Hepatocyte (in vitro differentiated cells): ENCODE measurements at regions not wholly inside any gene's neighbourhood (a gene's known extent, or its start where the extent isn't known, plus 50 kb on each side); places are given as distances from the start of the nearest gene placed in this dataset.
A peak's percentile ranks its signal among the peaks of the same experiment; 100 is the strongest.

Source experiments
- DNase-seq: peaks from one replicate; pipeline ENCODE4 v3.0.0-alpha.2; 2016; ENCODE audit warnings: low spot score
- H2AFZ ChIP-seq: fragments of 200-600 bp; sonication (generic); 2 replicates; pipeline ENCODE4 v1.6.0; 2016; ENCODE audit warnings: antibody characterized with exemption, mild to moderate bottlenecking
- H3K27ac ChIP-seq: fragments of 200-600 bp; sonication (generic); 2 replicates; pipeline ENCODE4 v1.5.1; 2016; ENCODE audit warnings: mild to moderate bottlenecking
- H3K27me3 ChIP-seq: fragments of 200-600 bp; sonication (generic); 2 replicates; pipeline ENCODE4 v1.6.1; 2016
- H3K36me3 ChIP-seq: fragments of 200-600 bp; sonication (generic); replicated peaks from 2 replicates; pipeline ENCODE4 v1.5.1; 2016; ENCODE audit warnings: low read depth; ENCODE audit not compliant: insufficient read depth
- H3K4me1 ChIP-seq: fragments of 200-600 bp; sonication (generic); 2 replicates; pipeline ENCODE4 v1.5.1; 2016; ENCODE audit warnings: mild to moderate bottlenecking, moderate library complexity; ENCODE audit not compliant: insufficient read depth
- H3K4me2 ChIP-seq: fragments of 200-600 bp; sonication (generic); 2 replicates; pipeline ENCODE4 v1.6.0; 2016
- H3K4me3 ChIP-seq: fragments of 200-600 bp; sonication (generic); 2 replicates; pipeline ENCODE4 v1.5.1; 2016; ENCODE audit warnings: mild to moderate bottlenecking
- H3K79me2 ChIP-seq: fragments of 200-600 bp; sonication (generic); 2 replicates; pipeline ENCODE4 v1.6.0; 2017; ENCODE audit warnings: mild to moderate bottlenecking
- H3K9me2 ChIP-seq: fragments of 200-600 bp; sonication (generic); replicated peaks from 2 replicates; pipeline ENCODE4 v1.6.0; 2017; ENCODE audit warnings: mild to moderate bottlenecking; ENCODE audit not compliant: insufficient read depth
- H3K9me3 ChIP-seq: fragments of 200-600 bp; sonication (generic); 2 replicates; pipeline ENCODE4 v1.5.1; 2016; ENCODE audit warnings: low read depth, mild to moderate bottlenecking
- H4K20me1 ChIP-seq: fragments of 200-600 bp; sonication (generic); 2 replicates; pipeline ENCODE4 v1.6.0; 2016; ENCODE audit warnings: mild to moderate bottlenecking; ENCODE audit not compliant: insufficient read depth, poor library complexity, severe bottlenecking
- EZH2 ChIP-seq: fragments of 200-600 bp; sonication (generic); IDR thresholded peaks from 2 replicates; pipeline ENCODE4 v1.6.1; 2016; ENCODE audit warnings: antibody characterized with exemption, mild to moderate bottlenecking, borderline replicate concordance
- EZH2phosphoT487 ChIP-seq: fragments of 200-600 bp; sonication (generic); IDR thresholded peaks from one replicate; pipeline ENCODE4 v1.6.1; 2018; ENCODE audit warnings: antibody characterized with exemption, mild to moderate bottlenecking, low read depth, moderate library complexity; ENCODE audit not compliant: unreplicated experiment, severe bottlenecking
- WGBS: methylation state at CpG from one replicate; pipeline ENCODE4 v1.1.6; 2016; ENCODE audit warnings: low lambda C conversion rate; ENCODE audit errors: missing lambda C conversion rate; 5-methylcytosine and 5-hydroxymethylcytosine counted together
- TF ChIP-seq, protein P1 (sequence below): fragments of 200-600 bp; sonication (generic); IDR thresholded peaks from 2 replicates; pipeline ENCODE4 v1.5.1; 2016; ENCODE audit warnings: antibody characterized with exemption, mild to moderate bottlenecking; ENCODE audit not compliant: poor library complexity

- Histone ChIP-seq H3K36me3 (no peaks in the 10 kb centered on the region), H3K4me3 (no peak overlapping the region), H3K27me3 (no peaks in the 10 kb centered on the region), H3K27ac (no peak overlapping the region), H3K79me2 (no peaks in the 10 kb centered on the region), H3K4me1 (no peaks in the 10 kb centered on the region), H3K9me2 (no peaks in the 10 kb centered on the region), H3K4me2 (no peak overlapping the region), H4K20me1 (no peaks in the 10 kb centered on the region), H3K9me3 (no peaks in the 10 kb centered on the region), H2AFZ (no peak overlapping the region)
- 78% methylated on average over 5 of the region's 5 CpGs for WGBS
- DNase-seq = no peak
- TF ChIP-seq, protein P1, sequence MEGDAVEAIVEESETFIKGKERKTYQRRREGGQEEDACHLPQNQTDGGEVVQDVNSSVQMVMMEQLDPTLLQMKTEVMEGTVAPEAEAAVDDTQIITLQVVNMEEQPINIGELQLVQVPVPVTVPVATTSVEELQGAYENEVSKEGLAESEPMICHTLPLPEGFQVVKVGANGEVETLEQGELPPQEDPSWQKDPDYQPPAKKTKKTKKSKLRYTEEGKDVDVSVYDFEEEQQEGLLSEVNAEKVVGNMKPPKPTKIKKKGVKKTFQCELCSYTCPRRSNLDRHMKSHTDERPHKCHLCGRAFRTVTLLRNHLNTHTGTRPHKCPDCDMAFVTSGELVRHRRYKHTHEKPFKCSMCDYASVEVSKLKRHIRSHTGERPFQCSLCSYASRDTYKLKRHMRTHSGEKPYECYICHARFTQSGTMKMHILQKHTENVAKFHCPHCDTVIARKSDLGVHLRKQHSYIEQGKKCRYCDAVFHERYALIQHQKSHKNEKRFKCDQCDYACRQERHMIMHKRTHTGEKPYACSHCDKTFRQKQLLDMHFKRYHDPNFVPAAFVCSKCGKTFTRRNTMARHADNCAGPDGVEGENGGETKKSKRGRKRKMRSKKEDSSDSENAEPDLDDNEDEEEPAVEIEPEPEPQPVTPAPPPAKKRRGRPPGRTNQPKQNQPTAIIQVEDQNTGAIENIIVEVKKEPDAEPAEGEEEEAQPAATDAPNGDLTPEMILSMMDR = no peak
- TF ChIP-seq EZH2 (no peak), EZH2phosphoT487 (no peak)
These were observed 270.3 kb upstream of the HS3ST1 start for GRCh38 chr4:11698846-11699590.

- no peak for DNase-seq
- H3K4me3 ChIP-seq = no peak overlapping the region
- H3K4me2 ChIP-seq = no peak overlapping the region
- no peaks in the 10 kb centered on the region for H3K27me3 ChIP-seq
- no peaks in the 10 kb centered on the region for H3K9me2 ChIP-seq
- no peaks in the 10 kb centered on the region for H3K36me3 ChIP-seq
- TF ChIP-seq, protein P1 = no peak
- H3K9me3 ChIP-seq = no peaks in the 10 kb centered on the region
- no peaks in the 10 kb centered on the region for H3K4me1 ChIP-seq
- no peaks in the 10 kb centered on the region for H3K79me2 ChIP-seq
- H4K20me1 ChIP-seq = no peaks in the 10 kb centered on the region
- no peak overlapping the region for H3K27ac ChIP-seq
- no peak overlapping the region for H2AFZ ChIP-seq
- WGBS = 57% methylated on average over 2 of the region's 2 CpGs
These were observed 269.3 kb upstream of the HS3ST1 start for GRCh38 chr4:11698033-11698432.

DNA sequence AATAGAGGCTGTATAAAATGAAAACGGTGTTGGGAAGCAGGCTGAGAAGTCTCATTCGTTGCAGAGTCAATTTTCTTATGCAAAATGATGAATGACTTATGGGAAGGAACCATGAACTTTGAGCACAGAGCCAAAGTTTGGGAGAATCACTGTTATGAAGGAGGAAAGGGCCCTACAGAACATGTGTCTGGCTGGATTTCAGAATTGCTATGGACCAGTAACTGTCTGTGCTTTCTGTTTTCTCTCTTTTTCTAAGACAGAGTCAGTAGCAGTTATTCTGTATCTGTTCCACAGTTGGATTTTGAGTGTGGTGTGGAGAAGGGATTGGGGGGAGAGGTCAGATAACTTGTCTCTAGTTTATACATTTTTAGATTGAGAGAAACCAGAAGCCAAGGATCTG lies 265.0 kb upstream of the HS3ST1 start:
- no peak overlapping the region for H3K4me2 ChIP-seq
- peaks cover 5% of the 10 kb centered on the region for H3K4me1 ChIP-seq
- H3K4me3 ChIP-seq = no peak overlapping the region
- H3K27me3 ChIP-seq = no peaks in the 10 kb centered on the region
- no peaks in the 10 kb centered on the region for H3K79me2 ChIP-seq
- WGBS = 43% methylated on average over 2 of the region's 2 CpGs
- no peak overlapping the region for H3K27ac ChIP-seq
- H4K20me1 ChIP-seq = no peaks in the 10 kb centered on the region
- TF ChIP-seq, protein P1 = no peak
- no peaks in the 10 kb centered on the region for H3K9me2 ChIP-seq
- H3K9me3 ChIP-seq = no peaks in the 10 kb centered on the region
- H2AFZ ChIP-seq = no peak overlapping the region
- no peak for DNase-seq
- no peaks in the 10 kb centered on the region for H3K36me3 ChIP-seq

- DNase-seq = no peak
- no peaks in the 10 kb centered on the region for H3K9me3 ChIP-seq
- H3K36me3 ChIP-seq = no peaks in the 10 kb centered on the region
- H3K4me1 ChIP-seq = peaks cover 5% of the 10 kb centered on the region
- no peak overlapping the region for H2AFZ ChIP-seq
- H3K27me3 ChIP-seq = no peaks in the 10 kb centered on the region
- peak overlapping the region; percentile 5 for H3K4me2 ChIP-seq
- H3K27ac ChIP-seq = peak overlapping the region; percentile 29
- no peaks in the 10 kb centered on the region for H4K20me1 ChIP-seq
- no peaks in the 10 kb centered on the region for H3K79me2 ChIP-seq
- no peak overlapping the region for H3K4me3 ChIP-seq
- WGBS = 63% methylated on average over 3 of the region's 3 CpGs
- no peak for TF ChIP-seq EZH2
- no peak for TF ChIP-seq EZH2phosphoT487
- TF ChIP-seq, protein P1 = no peak
- H3K9me2 ChIP-seq = no peaks in the 10 kb centered on the region
These were observed 262.5 kb upstream of the HS3ST1 start for GRCh38 chr4:11691236-11691635.
